HG02884 (cell line): ENCODE measurements at regions not wholly inside any gene's neighbourhood (a gene's known extent, or its start where the extent isn't known, plus 50 kb on each side); places are given as distances from the start of the nearest gene placed in this dataset.

ENCODE experiments used
- ATAC-seq: cut with Tn5 transposase; IDR thresholded peaks from one replicate; pipeline ENCODE4 v1.9.1; 2021; ENCODE audit warnings: mild to moderate bottlenecking, moderate library complexity; ENCODE audit not compliant: unreplicated experiment

DNA sequence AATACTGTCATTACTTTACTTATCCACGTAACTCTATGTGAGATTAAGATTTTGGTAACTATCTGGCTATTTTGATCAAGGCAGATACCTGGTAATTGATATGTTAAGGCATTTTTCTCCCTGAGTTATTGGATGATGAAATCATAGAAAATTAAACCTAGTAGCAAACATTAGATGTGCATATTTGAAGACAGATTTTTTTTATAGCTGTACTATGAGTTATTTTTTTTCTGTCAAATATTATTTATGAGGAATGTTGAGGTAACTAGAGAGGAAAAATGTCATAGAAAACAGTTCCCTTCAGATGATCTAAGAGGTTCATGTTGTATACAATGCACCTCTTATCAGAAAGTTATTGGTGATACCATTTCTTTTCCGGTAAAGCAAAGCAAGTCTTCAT lies 64.9 kb upstream of the SLC38A2 start:
- no peak for ATAC-seq

DNA sequence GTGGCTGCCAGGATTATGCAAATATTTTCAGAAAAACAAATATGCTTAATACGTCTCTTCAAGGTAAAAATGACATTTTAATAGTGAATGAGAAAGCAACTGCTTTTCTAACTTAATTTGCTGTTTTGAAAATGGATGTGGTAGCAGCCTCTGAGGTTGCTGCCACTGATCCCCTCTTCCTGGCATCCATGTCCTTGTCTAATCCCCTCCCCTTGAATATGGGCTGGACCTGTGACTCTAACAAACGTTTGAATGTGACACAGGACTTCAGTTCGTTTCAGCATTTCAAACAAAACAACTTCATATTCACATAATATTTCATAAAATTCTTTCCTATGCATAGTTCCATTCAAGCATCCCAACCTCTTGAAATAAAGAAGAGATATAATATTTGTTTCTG lies 64.2 kb upstream of the SLC38A2 start:
- ATAC-seq: no peak

DNA sequence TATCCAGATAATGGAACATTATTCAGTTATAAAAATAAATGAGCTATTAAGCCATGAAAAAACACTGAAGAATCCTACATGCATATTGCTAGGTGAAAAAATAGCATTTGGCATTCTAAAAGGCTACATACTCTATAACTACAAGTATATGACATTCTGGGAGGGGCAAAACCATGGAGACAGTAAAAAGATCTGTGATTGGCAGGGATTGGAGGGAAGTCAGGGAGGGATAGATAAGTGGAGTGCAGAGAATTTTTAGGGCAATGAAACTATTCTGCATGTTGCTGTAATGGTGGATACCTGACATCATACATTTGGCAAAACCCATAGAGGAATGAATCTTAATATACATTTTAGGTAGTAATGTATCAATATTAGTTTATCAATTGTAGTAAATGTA lies 63.1 kb upstream of the SLC38A2 start:
- ATAC-seq: no peak

DNA sequence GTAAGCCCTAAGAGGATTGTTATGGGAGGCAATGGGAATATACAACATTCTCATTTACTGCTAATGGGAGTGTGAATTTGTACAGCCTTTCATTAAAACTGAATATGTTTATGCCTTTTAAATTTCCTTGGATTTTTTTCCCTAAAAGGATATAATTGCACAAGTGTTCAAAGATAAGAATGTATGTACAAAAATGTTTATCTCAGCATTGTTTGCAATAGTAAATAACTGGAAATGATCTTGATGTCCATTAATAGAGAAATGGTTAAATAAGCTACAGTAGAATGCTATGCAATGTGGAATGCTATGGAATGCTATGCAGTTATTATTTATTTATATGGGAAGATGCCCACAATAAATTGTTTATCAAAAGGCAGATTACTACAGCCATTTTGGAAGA lies 62.5 kb upstream of the SLC38A2 start:
- ATAC-seq: no peak

DNA sequence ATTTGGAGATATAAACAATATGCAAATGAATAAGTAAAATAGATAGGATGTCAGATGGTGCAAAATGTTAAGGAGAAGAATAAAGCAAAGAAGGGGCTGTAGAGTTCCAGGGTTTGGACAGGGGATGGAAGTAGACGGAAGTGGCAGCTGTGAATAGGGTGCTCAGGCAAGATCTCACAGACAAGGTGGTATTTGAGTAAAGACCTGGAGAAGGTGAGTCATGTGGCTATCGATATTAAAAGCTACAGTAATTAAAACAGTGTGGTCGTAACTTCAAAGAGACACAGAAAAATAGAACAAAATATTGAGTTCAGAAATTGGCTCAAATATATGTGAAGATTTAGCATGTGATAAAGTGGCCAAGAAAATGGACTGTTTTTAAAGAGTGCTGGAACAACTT lies 61.3 kb upstream of the SLC38A2 start:
- ATAC-seq: no peak

DNA sequence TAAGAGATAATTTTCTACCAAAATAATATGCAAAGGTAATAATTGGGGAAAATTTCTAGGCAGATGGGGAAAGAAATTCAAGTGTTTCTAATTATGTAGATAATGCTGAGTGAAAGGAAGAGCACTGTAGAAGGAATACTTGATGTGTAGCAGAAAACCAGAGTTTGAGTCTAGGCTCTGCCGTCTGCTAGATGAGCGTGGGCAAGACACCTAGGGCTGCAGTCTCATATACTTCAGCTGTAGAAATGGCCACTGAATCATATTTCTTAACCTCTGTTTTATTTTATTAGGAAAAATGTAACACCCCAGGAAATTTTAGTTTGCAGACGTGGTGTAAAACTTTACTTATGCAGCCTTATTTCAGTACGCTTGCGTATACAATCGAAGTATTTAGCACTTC lies 59.8 kb upstream of the SLC38A2 start:
- ATAC-seq: no peak

DNA sequence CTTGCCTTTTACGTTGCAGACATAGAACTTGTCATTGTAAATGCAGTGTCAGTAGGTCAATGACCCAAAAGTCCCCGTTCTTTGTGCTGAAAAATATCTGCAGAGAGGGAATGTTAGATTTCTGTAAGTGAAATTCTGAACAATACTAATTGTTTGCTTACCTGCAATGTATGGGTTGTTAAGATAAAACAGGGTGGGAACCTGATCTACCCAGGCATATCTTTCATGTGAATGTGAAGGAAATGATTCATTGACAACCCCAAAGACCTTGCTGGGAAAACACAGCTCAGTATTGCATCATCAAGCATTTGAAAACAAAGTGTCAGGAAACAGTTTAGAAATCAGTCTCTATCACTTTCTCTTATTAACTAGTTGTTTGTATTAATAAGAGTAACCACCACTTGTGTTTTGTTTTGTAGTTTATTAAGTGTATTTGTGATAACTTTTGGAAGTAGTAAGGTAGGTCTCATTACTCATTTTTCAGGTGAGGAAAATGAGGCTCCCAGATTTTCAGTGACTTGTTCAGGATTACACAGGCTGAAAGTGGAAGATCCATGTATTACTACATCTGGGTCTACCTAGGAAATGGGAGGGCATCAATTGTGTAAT lies 57.9 kb upstream of the SLC38A2 start:
- no peak for ATAC-seq
